ENCODE measurements at regions not wholly inside any gene's neighbourhood (a gene's known extent, or its start where the extent isn't known, plus 50 kb on each side); places are given as distances from the start of the nearest gene placed in this dataset.

DNA sequence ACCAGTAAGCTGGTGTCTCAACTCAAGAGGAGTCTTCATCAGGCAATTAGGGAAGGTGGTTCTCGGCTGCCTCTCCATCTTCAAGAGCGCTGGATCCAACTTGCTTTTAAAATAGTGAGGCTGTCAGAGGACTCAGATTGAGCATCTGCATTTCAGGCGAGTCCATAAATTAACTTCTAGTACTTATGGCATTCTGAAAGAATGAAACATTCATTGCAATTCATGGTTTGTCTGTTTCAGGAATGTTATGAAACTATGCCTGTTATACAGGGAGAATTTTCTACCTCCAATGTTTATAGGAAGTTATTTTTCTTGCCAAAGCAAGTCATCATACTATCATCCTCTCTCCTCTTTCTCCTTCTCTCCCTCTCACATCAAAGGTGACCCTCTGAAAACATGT is 883.2 kb downstream of the SLC4A3 start:
- H3K27me3 ChIP-seq, result no peaks in the 10 kb centered on the region
- H3K36me3 ChIP-seq, result no peaks in the 10 kb centered on the region
- no peak overlapping the region for H3K27ac ChIP-seq
- no peak for DNase-seq
- H3K4me1 ChIP-seq (ENCODE audit: insufficient read depth), result peaks cover 2% of the 10 kb centered on the region
- intact Hi-C loops (cut with DNase I), result no loop called here
- 91 to 95% (median 95%) methylated on average over 3 of the region's 3 CpGs for WGBS, 3 donors
- TF ChIP-seq POLR2A (IDR thresholded peaks at IDR 0.05), result no peak
- no peak for TF ChIP-seq CTCF (IDR thresholded peaks at IDR 0.05)
- TF ChIP-seq EP300 (IDR thresholded peaks at IDR 0.05), result no peak
- no peaks in the 10 kb centered on the region for H3K9me3 ChIP-seq
- no peak overlapping the region for H3K4me3 ChIP-seq

DNA sequence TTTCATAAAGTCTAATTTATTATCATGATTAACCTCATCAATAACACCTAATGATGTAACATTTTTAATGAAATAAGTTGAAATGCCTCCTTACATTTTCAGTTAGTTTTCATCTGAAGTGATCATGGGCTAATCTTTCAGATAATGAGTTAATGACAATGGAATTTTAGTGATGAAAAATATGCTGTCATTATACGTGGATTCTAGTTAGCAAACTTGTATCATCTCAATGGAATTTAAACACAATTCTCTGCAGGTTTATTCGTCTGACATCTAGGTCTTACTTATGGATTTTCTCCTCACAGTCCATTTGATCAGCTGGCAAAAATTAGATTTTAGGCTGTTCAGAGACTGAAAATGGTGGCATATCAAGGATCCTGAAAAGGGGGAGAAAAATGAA is 885.0 kb downstream of the SLC4A3 start:
- no peak overlapping the region for H3K4me3 ChIP-seq
- intact Hi-C loops (cut with DNase I), result no loop called here
- WGBS, 3 donors, result 34 to 40% (median 35%) methylated on average over 2 of the region's 2 CpGs
- H3K36me3 ChIP-seq, result no peaks in the 10 kb centered on the region
- H3K9me3 ChIP-seq, result no peaks in the 10 kb centered on the region
- H3K27me3 ChIP-seq, result no peaks in the 10 kb centered on the region
- no peak for TF ChIP-seq EP300 (IDR thresholded peaks at IDR 0.05)
- no peak for TF ChIP-seq CTCF (IDR thresholded peaks at IDR 0.05)
- TF ChIP-seq POLR2A (IDR thresholded peaks at IDR 0.05), result no peak
- no peak overlapping the region for H3K27ac ChIP-seq
- no peaks in the 10 kb centered on the region for H3K4me1 ChIP-seq (ENCODE audit: insufficient read depth)
- DNase-seq, result no peak

GRCh38 chr2:220513573-220514288 is 886.3 kb downstream of the SLC4A3 start:
- DNase-seq, result no peak
- WGBS, 3 donors, result 60 to 69% (median 63%) methylated on average over 2 of the region's 2 CpGs
- Histone ChIP-seq H3K4me3 (no peak overlapping the region), H3K4me1 (ENCODE audit: insufficient read depth) (no peaks in the 10 kb centered on the region), H3K9me3 (no peaks in the 10 kb centered on the region), H3K27ac (no peak overlapping the region), H3K27me3 (no peaks in the 10 kb centered on the region), H3K36me3 (no peaks in the 10 kb centered on the region)
- TF ChIP-seq EP300 (IDR thresholded peaks at IDR 0.05), result no peak
- intact Hi-C loops (cut with DNase I), result no loop called here

GRCh38 chr2:220521551-220521950 is 894.1 kb downstream of the SLC4A3 start:
- Histone ChIP-seq H3K4me3 (no peak overlapping the region), H3K9me3 (no peaks in the 10 kb centered on the region), H3K27ac (no peak overlapping the region), H3K4me1 (ENCODE audit: insufficient read depth) (no peaks in the 10 kb centered on the region), H3K27me3 (no peaks in the 10 kb centered on the region), H3K36me3 (no peaks in the 10 kb centered on the region)
- TF ChIP-seq EP300 (IDR thresholded peaks at IDR 0.05) (no peak), POLR2A (IDR thresholded peaks at IDR 0.05) (no peak), CTCF (IDR thresholded peaks at IDR 0.05) (no peak)
- no peak for DNase-seq
- WGBS, 3 donors, result 85 to 89% (median 87%) methylated on average over 5 of the region's 5 CpGs
- intact Hi-C loops (cut with DNase I), result no loop called here

DNA sequence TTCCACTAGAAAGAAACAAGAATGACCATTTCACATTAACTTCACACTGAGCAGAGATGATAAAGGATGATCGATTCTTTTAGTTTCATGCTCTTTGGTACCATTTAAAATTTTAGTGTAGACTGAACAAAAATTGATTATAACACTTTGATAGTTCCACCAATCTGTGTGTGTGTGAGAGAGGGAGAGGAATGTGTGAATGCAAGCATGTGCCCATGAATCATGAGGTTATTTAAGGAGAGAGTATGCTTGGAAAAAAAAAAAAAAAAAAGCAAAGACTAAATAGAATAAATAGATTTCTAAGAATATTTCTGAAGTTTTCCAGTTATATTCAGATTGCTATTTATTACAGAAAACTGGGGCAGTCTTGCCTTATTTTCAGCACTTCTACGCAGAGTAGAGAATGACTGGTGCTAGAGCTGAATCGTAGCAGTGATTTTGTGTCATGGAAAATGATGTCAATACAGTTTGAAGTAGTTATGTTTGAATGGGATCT is 900.8 kb downstream of the SLC4A3 start:
- H3K4me3 ChIP-seq, result no peak overlapping the region
- no peaks in the 10 kb centered on the region for H3K36me3 ChIP-seq
- intact Hi-C loops (cut with DNase I), result no loop called here
- H3K4me1 ChIP-seq (ENCODE audit: insufficient read depth), result no peaks in the 10 kb centered on the region
- no peak for TF ChIP-seq EP300 (IDR thresholded peaks at IDR 0.05)
- no peaks in the 10 kb centered on the region for H3K27me3 ChIP-seq
- H3K27ac ChIP-seq, result no peak overlapping the region
- H3K9me3 ChIP-seq, result no peaks in the 10 kb centered on the region
- WGBS, 3 donors, result 70 to 83% (median 72%) methylated on average over 3 of the region's 3 CpGs
- DNase-seq, result no peak
